Mesendoderm (in vitro differentiated cells): ENCODE measurements at regions not wholly inside any gene's neighbourhood (a gene's known extent, or its start where the extent isn't known, plus 50 kb on each side); places are given as distances from the start of the nearest gene placed in this dataset.

Experiments used
- DNase-seq: peaks from one replicate; pipeline ENCODE4 v3.0.0; 2013
- H2AK5ac ChIP-seq: 2 replicates; pipeline ENCODE4 v1.6.1; 2013; ENCODE audit warnings: low read length, inconsistent platforms
- H2BK120ac ChIP-seq: 2 replicates; pipeline ENCODE4 v1.6.1; 2013; ENCODE audit warnings: low read depth, mild to moderate bottlenecking, low read length, moderate library complexity, mixed read lengths
- H2BK15ac ChIP-seq: replicated peaks from 2 replicates; pipeline ENCODE4 v1.6.1; 2013; ENCODE audit warnings: low read depth, mild to moderate bottlenecking, moderate library complexity
- H2BK5ac ChIP-seq: 2 replicates; pipeline ENCODE4 v1.6.1; 2013; ENCODE audit warnings: low read length, inconsistent platforms
- H3K18ac ChIP-seq: 2 replicates; pipeline ENCODE4 v1.6.1; 2013; ENCODE audit warnings: mild to moderate bottlenecking, low read length, mixed read lengths
- H3K23ac ChIP-seq: one replicate; pipeline ENCODE4 v1.6.1; 2013; ENCODE audit warnings: low read length
- H3K27ac ChIP-seq: 2 replicates; pipeline ENCODE4 v1.5.1; 2013; ENCODE audit warnings: low read depth, mild to moderate bottlenecking, inconsistent platforms, low read length, moderate library complexity
- H3K27me3 ChIP-seq: 2 replicates; pipeline ENCODE4 v1.6.1; 2013; ENCODE audit warnings: low read length, control low read depth, mild to moderate bottlenecking, inconsistent platforms; ENCODE audit not compliant: insufficient read depth, poor library complexity
- H3K36me3 ChIP-seq: 2 replicates; pipeline ENCODE4 v1.6.1; 2013; ENCODE audit warnings: low read length, inconsistent platforms; ENCODE audit not compliant: control insufficient read depth, insufficient read depth
- H3K4ac ChIP-seq: one replicate; pipeline ENCODE4 v1.6.1; 2013; ENCODE audit warnings: low read depth, mild to moderate bottlenecking, low read length, moderate library complexity
- H3K4me1 ChIP-seq: 2 replicates; pipeline ENCODE4 v1.6.1; 2013; ENCODE audit warnings: low read depth, low read length, inconsistent platforms; ENCODE audit not compliant: control insufficient read depth
- H3K4me2 ChIP-seq: 2 replicates; pipeline ENCODE4 v1.6.1; 2013; ENCODE audit warnings: low read length
- H3K4me3 ChIP-seq: 2 replicates; pipeline ENCODE4 v1.5.1; 2013; ENCODE audit warnings: mild to moderate bottlenecking, low read length
- H3K56ac ChIP-seq: one replicate; pipeline ENCODE4 v1.6.1; 2013; ENCODE audit warnings: low read length
- H3K79me1 ChIP-seq: 2 replicates; pipeline ENCODE4 v1.6.1; 2013; ENCODE audit warnings: low read length, inconsistent platforms
- H3K79me2 ChIP-seq: 2 replicates; pipeline ENCODE4 v1.6.1; 2013; ENCODE audit warnings: mild to moderate bottlenecking, low read length; ENCODE audit not compliant: control insufficient read depth, insufficient read depth
- H3K9ac ChIP-seq: 2 replicates; pipeline ENCODE4 v1.6.1; 2013; ENCODE audit warnings: low read length, inconsistent platforms
- H4K5ac ChIP-seq: one replicate; pipeline ENCODE4 v1.6.1; 2013; ENCODE audit warnings: low read length
- H4K8ac ChIP-seq: one replicate; pipeline ENCODE4 v1.6.1; 2013; ENCODE audit warnings: low read depth, mild to moderate bottlenecking, control low read depth, low read length, moderate library complexity
- WGBS: extraction: QIAGEN DNeasy Blood & Tissue Kit; methylation state at CpG from one replicate; pipeline ENCODE4 v1.1.7; 2013; ENCODE audit warnings: low lambda C conversion rate, missing lambda C conversion rate; ENCODE audit not compliant: insufficient coverage; ENCODE audit errors: extremely low coverage; 5-methylcytosine and 5-hydroxymethylcytosine counted together

GRCh38 chr4:41396214-41396613, 139.5 kb downstream of the UCHL1 start:
- no CpG with 5 or more reads among the region's 2 CpGs for WGBS

GRCh38 chr4:41396869-41397268, 140.1 kb downstream of the UCHL1 start:
- no peak overlapping the region for H3K56ac ChIP-seq
- no peaks in the 10 kb centered on the region for H3K79me1 ChIP-seq
- H3K4ac ChIP-seq, result no peak overlapping the region
- H3K9ac ChIP-seq, result no peak overlapping the region
- no CpG with 5 or more reads among the region's 2 CpGs for WGBS
- H4K5ac ChIP-seq, result no peak overlapping the region
- H2BK15ac ChIP-seq, result no peak overlapping the region
- no peak overlapping the region for H3K4me3 ChIP-seq
- DNase-seq, result no peak
- no peaks in the 10 kb centered on the region for H3K36me3 ChIP-seq
- H3K18ac ChIP-seq, result no peak overlapping the region
- H2BK5ac ChIP-seq, result no peak overlapping the region
- H3K4me2 ChIP-seq, result no peak overlapping the region
- no peak overlapping the region for H3K27ac ChIP-seq
- H3K79me2 ChIP-seq, result no peaks in the 10 kb centered on the region
- no peak overlapping the region for H2AK5ac ChIP-seq
- H3K23ac ChIP-seq, result no peak overlapping the region
- H3K27me3 ChIP-seq, result no peaks in the 10 kb centered on the region
- no peak overlapping the region for H4K8ac ChIP-seq
- H3K4me1 ChIP-seq, result no peaks in the 10 kb centered on the region
- no peak overlapping the region for H2BK120ac ChIP-seq

More at GRCh38 chr4:41396214-41396613, 139.5 kb downstream of the UCHL1 start:
- no peak overlapping the region for H4K5ac ChIP-seq
- H3K4ac ChIP-seq, result no peak overlapping the region
- H3K9ac ChIP-seq, result no peak overlapping the region
- no peaks in the 10 kb centered on the region for H3K36me3 ChIP-seq
- no peak overlapping the region for H2AK5ac ChIP-seq
- no peak for DNase-seq
- no peak overlapping the region for H3K23ac ChIP-seq
- H3K56ac ChIP-seq, result no peak overlapping the region
- H3K4me3 ChIP-seq, result no peak overlapping the region
- H2BK5ac ChIP-seq, result no peak overlapping the region
- no peak overlapping the region for H2BK120ac ChIP-seq
- no peak overlapping the region for H3K27ac ChIP-seq
- H4K8ac ChIP-seq, result no peak overlapping the region
- no peak overlapping the region for H3K18ac ChIP-seq
- H2BK15ac ChIP-seq, result no peak overlapping the region
- H3K4me2 ChIP-seq, result no peak overlapping the region
- H3K27me3 ChIP-seq, result no peaks in the 10 kb centered on the region
- no peaks in the 10 kb centered on the region for H3K79me2 ChIP-seq
- no peaks in the 10 kb centered on the region for H3K79me1 ChIP-seq
- no peaks in the 10 kb centered on the region for H3K4me1 ChIP-seq

DNA sequence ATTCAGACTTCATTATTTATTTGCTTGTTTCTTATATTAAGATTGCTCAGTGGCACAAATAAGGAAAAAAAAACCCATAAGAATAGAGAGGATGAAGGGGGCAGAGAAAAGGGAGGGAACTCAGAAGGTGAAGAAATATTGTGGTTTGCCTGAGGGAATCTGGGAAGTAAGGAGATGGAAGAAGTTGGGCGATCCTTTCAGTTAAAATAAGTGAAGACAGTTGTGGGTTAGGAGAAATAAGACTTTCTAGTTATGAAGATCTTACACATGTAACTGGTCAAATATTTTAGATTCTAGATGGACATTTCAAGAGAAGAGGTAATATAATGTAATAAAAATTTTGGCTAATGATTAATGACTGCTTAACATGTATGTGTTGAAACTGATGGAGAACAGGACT, 138.7 kb upstream of the LIMCH1 start:
- no peaks in the 10 kb centered on the region for H3K79me1 ChIP-seq
- H4K8ac ChIP-seq, result no peak overlapping the region
- H3K27ac ChIP-seq, result no peak overlapping the region
- no peak overlapping the region for H3K4ac ChIP-seq
- no peak overlapping the region for H2BK15ac ChIP-seq
- H2BK120ac ChIP-seq, result no peak overlapping the region
- no peaks in the 10 kb centered on the region for H3K79me2 ChIP-seq
- H3K18ac ChIP-seq, result no peak overlapping the region
- H3K9ac ChIP-seq, result no peak overlapping the region
- H2BK5ac ChIP-seq, result no peak overlapping the region
- H3K56ac ChIP-seq, result no peak overlapping the region
- no peak overlapping the region for H3K4me3 ChIP-seq
- DNase-seq, result no peak
- H2AK5ac ChIP-seq, result no peak overlapping the region
- no peaks in the 10 kb centered on the region for H3K4me1 ChIP-seq
- no peak overlapping the region for H4K5ac ChIP-seq
- H3K36me3 ChIP-seq, result no peaks in the 10 kb centered on the region
- WGBS, result no CpG with 5 or more reads among the region's 1 CpG
- no peak overlapping the region for H3K4me2 ChIP-seq
- H3K27me3 ChIP-seq, result no peaks in the 10 kb centered on the region
- no peak overlapping the region for H3K23ac ChIP-seq

GRCh38 chr4:41400296-41400695, 137.7 kb upstream of the LIMCH1 start:
- no peak overlapping the region for H3K4me3 ChIP-seq
- no peaks in the 10 kb centered on the region for H3K79me1 ChIP-seq
- H2BK15ac ChIP-seq, result no peak overlapping the region
- no peak overlapping the region for H3K23ac ChIP-seq
- no peak overlapping the region for H2BK5ac ChIP-seq
- no peak overlapping the region for H3K27ac ChIP-seq
- H3K4ac ChIP-seq, result no peak overlapping the region
- no peak overlapping the region for H4K8ac ChIP-seq
- H3K56ac ChIP-seq, result no peak overlapping the region
- no peak overlapping the region for H2AK5ac ChIP-seq
- no peaks in the 10 kb centered on the region for H3K79me2 ChIP-seq
- no peak overlapping the region for H3K4me2 ChIP-seq
- no peaks in the 10 kb centered on the region for H3K4me1 ChIP-seq
- H3K9ac ChIP-seq, result no peak overlapping the region
- no peak overlapping the region for H4K5ac ChIP-seq
- no peaks in the 10 kb centered on the region for H3K27me3 ChIP-seq
- DNase-seq, result no peak
- H3K18ac ChIP-seq, result no peak overlapping the region
- WGBS, result no CpG with 5 or more reads among the region's 2 CpGs
- no peak overlapping the region for H2BK120ac ChIP-seq
- no peaks in the 10 kb centered on the region for H3K36me3 ChIP-seq

DNA sequence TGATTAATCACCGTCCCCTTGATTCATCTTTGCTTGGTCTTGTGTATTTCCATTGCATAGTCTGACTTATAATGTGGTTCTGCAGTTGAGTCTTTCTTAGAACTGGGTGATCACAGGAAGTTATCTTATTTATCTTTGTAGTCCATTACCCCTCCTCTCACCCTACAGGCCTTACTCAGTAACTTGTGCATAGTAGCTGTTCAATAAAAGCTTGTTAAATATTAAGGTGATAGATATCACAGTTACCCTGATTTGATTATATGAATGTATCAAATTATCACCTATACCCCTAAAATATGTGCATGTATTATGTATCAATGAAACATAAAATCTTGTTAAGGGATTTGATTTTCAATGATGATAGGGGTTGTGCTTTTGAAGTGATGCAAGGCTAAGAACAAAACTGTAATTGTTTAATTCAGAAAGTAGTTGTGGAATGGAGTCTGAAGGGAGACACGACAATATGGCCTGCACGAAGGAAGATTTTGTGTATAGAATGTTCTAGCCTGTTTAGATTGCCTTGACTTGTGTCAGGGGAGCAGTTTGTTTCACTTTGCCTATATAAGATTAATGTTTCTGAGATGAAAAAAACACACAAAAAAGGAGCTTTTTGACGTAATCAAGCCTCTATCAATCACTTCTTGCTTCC, 132.4 kb upstream of the LIMCH1 start:
- no peak overlapping the region for H2BK5ac ChIP-seq
- no peak overlapping the region for H3K23ac ChIP-seq
- no peaks in the 10 kb centered on the region for H3K79me1 ChIP-seq
- no CpG with 5 or more reads among the region's 4 CpGs for WGBS
- no peak overlapping the region for H4K5ac ChIP-seq
- H3K36me3 ChIP-seq, result no peaks in the 10 kb centered on the region
- no peaks in the 10 kb centered on the region for H3K4me1 ChIP-seq
- H3K79me2 ChIP-seq, result no peaks in the 10 kb centered on the region
- H3K27ac ChIP-seq, result no peak overlapping the region
- H3K4me2 ChIP-seq, result no peak overlapping the region
- H3K56ac ChIP-seq, result no peak overlapping the region
- no peak for DNase-seq
- H3K27me3 ChIP-seq, result no peaks in the 10 kb centered on the region
- no peak overlapping the region for H2BK120ac ChIP-seq
- no peak overlapping the region for H4K8ac ChIP-seq
- H2BK15ac ChIP-seq, result no peak overlapping the region
- no peak overlapping the region for H2AK5ac ChIP-seq
- no peak overlapping the region for H3K18ac ChIP-seq
- H3K4ac ChIP-seq, result no peak overlapping the region
- no peak overlapping the region for H3K4me3 ChIP-seq
- no peak overlapping the region for H3K9ac ChIP-seq

DNA sequence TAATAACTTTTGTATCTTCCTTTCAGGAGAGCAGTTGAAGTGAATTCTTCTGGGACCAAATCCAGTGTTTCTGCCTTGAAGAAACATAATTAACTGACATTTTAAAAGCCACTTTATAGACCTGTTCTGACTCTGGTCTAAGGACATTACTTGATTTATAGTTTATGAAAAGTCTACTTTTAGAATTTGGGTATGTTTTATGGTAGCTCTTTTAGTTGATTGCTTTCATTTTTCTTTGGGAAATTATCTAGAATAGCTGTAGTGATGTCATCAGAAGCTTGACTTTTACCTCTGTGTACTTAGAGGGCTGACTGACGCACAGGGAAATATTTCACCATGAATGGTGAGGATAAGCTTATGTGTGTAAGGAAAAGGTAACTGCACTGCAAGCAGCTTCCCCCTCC, 131.8 kb upstream of the LIMCH1 start:
- Histone ChIP-seq H3K4me2 (no peak overlapping the region), H3K4me3 (no peak overlapping the region), H4K5ac (no peak overlapping the region), H3K79me2 (no peaks in the 10 kb centered on the region), H3K79me1 (no peaks in the 10 kb centered on the region), H3K4me1 (no peaks in the 10 kb centered on the region), H3K27me3 (no peaks in the 10 kb centered on the region), H2BK15ac (no peak overlapping the region), H3K23ac (no peak overlapping the region), H3K56ac (no peak overlapping the region), H3K36me3 (no peaks in the 10 kb centered on the region), H4K8ac (no peak overlapping the region), H3K9ac (no peak overlapping the region), H3K18ac (no peak overlapping the region), H2AK5ac (no peak overlapping the region), H3K4ac (no peak overlapping the region), H2BK5ac (no peak overlapping the region), H3K27ac (no peak overlapping the region), H2BK120ac (no peak overlapping the region)
- no peak for DNase-seq
- WGBS, result no CpG with 5 or more reads among the region's 1 CpG
